HL-60 (cell line): ENCODE measurements at regions not wholly inside any gene's neighbourhood (a gene's known extent, or its start where the extent isn't known, plus 50 kb on each side); places are given as distances from the start of the nearest gene placed in this dataset.
A peak's percentile ranks its signal among the peaks of the same experiment; 100 is the strongest.

ENCODE experiments used
- POLR2AphosphoS5 ChIP-seq: IDR thresholded peaks from 2 replicates; pipeline ENCODE4 v1.6.1; 2012; ENCODE audit warnings: low read depth
- SPI1 ChIP-seq: IDR thresholded peaks from 2 replicates; pipeline ENCODE4 v1.6.1; 2012; ENCODE audit warnings: low read depth, mild to moderate bottlenecking, borderline replicate concordance
- TF ChIP-seq, protein P1 (sequence below): IDR thresholded peaks from one replicate; pipeline ENCODE4 v1.5.1; 2011; ENCODE audit warnings: low read length, control low read depth, inconsistent platforms; ENCODE audit not compliant: insufficient read depth
- TF ChIP-seq, protein P2 (sequence below): IDR thresholded peaks from 2 replicates; pipeline ENCODE4 v1.6.1; 2012; ENCODE audit warnings: low read depth; ENCODE audit not compliant: insufficient replicate concordance

DNA sequence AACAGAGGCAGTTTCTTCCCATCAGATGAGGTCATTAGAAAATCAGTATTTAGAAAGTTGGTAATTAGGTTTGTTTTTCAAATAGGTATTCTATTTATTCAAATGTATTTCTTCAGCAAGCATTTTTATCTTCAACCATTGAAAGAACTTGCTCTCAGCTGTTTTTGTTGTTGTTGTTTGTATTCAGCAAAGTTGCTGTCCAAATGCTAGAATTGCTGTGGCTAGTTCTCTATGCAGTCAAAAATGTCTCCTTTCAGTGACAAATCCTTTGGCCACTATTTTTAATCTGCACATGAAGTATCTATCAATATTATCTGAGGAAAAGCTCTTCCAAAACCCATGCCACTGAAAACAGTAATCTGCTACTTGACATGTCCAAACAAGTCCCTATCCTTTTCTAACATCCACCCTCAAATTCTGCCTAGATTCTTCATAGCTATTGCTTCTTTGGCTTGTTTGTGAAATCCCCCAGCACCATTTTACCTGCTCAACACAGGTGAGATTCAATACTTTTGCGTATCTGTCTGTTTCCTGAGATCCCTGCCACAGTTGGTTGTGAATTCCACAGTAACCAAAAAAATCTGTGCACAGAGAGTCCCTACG is 1005.4 kb downstream of the GRIK2 start:
- TF ChIP-seq SPI1 (no peak), POLR2AphosphoS5 (no peak)
- TF ChIP-seq, protein P1, sequence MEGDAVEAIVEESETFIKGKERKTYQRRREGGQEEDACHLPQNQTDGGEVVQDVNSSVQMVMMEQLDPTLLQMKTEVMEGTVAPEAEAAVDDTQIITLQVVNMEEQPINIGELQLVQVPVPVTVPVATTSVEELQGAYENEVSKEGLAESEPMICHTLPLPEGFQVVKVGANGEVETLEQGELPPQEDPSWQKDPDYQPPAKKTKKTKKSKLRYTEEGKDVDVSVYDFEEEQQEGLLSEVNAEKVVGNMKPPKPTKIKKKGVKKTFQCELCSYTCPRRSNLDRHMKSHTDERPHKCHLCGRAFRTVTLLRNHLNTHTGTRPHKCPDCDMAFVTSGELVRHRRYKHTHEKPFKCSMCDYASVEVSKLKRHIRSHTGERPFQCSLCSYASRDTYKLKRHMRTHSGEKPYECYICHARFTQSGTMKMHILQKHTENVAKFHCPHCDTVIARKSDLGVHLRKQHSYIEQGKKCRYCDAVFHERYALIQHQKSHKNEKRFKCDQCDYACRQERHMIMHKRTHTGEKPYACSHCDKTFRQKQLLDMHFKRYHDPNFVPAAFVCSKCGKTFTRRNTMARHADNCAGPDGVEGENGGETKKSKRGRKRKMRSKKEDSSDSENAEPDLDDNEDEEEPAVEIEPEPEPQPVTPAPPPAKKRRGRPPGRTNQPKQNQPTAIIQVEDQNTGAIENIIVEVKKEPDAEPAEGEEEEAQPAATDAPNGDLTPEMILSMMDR: no peak
- TF ChIP-seq, protein P2, sequence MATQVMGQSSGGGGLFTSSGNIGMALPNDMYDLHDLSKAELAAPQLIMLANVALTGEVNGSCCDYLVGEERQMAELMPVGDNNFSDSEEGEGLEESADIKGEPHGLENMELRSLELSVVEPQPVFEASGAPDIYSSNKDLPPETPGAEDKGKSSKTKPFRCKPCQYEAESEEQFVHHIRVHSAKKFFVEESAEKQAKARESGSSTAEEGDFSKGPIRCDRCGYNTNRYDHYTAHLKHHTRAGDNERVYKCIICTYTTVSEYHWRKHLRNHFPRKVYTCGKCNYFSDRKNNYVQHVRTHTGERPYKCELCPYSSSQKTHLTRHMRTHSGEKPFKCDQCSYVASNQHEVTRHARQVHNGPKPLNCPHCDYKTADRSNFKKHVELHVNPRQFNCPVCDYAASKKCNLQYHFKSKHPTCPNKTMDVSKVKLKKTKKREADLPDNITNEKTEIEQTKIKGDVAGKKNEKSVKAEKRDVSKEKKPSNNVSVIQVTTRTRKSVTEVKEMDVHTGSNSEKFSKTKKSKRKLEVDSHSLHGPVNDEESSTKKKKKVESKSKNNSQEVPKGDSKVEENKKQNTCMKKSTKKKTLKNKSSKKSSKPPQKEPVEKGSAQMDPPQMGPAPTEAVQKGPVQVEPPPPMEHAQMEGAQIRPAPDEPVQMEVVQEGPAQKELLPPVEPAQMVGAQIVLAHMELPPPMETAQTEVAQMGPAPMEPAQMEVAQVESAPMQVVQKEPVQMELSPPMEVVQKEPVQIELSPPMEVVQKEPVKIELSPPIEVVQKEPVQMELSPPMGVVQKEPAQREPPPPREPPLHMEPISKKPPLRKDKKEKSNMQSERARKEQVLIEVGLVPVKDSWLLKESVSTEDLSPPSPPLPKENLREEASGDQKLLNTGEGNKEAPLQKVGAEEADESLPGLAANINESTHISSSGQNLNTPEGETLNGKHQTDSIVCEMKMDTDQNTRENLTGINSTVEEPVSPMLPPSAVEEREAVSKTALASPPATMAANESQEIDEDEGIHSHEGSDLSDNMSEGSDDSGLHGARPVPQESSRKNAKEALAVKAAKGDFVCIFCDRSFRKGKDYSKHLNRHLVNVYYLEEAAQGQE: peak; percentile 85
